HG03520 (cell line): ENCODE measurements at regions not wholly inside any gene's neighbourhood (a gene's known extent, or its start where the extent isn't known, plus 50 kb on each side); places are given as distances from the start of the nearest gene placed in this dataset.

Source experiments
- ATAC-seq: cut with Tn5 transposase; IDR thresholded peaks from one replicate; pipeline ENCODE4 v1.9.1; 2021; ENCODE audit warnings: mild to moderate bottlenecking, moderate library complexity; ENCODE audit not compliant: unreplicated experiment

GRCh38 chr13:106352850-106353249 lies 182.6 kb downstream of the EFNB2 start:
- no peak for ATAC-seq

GRCh38 chr13:106351251-106351650 lies 184.2 kb downstream of the EFNB2 start:
- no peak for ATAC-seq

DNA sequence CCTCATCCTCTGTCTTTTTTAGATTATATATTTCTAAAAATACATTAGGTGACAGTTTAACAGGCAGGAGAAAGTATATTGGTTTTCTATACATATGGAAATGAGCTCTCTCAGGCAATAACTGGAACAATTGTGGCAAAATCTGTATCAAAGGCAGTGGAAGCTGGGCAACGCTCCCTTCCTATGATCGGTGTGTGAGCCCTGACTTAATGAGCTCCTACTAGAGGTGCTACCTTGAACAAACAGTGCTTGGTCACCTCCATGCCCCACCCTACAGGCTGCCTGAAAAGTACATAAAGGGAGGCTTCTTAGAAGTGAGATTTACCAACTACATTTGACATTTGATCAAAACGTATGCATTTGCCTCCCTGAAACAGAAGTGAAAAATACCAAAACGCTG lies 185.3 kb downstream of the EFNB2 start:
- no peak for ATAC-seq

- no peak for ATAC-seq
Measured at GRCh38 chr13:106349080-106349931, 186.2 kb downstream of the EFNB2 start.

DNA sequence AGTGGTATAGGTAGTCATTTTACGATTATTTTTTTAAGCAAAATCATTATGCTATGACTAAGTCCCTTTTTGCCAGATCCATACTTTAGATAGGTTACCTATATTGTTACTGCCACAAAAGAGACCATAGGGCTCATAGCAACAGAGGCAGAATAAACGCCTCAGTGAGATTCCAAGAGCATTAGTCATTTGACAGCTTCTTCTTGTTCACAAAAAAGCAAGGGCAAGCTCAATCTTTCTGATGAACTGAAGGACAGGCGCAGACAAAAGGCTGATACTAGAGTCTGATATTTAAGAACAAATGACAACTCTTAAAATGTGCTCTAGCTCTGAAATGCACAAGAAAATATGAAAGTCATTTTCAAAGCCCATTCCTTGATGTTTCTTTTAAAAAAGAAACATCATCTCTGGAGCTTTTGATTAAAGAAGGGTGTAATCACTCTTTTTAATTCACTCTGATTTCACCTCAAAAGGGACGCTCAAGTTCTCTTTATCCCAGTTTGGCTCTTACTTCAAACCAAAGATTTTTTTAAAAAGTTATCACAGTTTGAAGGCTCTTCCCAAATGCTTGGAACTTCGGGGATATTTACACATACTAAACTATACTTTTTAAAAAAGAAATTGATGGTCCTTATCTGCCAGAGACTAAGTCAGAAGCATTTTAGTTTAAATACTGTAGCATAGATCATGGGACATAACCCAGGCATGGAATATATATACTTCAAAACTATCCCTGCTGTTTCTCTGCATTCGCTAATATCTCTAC lies 187.2 kb downstream of the EFNB2 start:
- ATAC-seq: no peak

GRCh38 chr13:106344342-106344741 lies 191.1 kb downstream of the EFNB2 start:
- ATAC-seq: no peak

GRCh38 chr13:106343836-106344235 lies 191.6 kb downstream of the EFNB2 start:
- ATAC-seq: no peak

DNA sequence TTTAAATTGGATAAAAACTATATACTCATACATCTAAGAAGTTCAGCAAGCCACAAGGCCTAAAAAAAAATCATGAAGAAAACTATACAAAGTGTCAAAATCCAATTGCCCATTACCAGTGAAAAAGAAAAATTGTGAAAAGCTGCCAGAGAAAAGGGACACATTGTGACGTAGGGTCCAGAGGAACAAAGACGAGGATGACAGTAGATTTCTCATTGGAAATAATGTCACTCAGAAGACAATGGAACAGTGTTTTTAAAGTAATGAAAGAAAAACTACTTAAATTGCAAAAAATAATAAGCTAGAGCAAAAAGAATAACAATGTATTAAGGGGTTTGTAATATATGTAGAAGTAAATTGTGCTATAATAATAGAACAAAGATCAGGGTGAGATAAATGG lies 195.2 kb downstream of the EFNB2 start:
- no peak for ATAC-seq

- no peak for ATAC-seq
Measured at GRCh38 chr13:106337096-106337850, 198.2 kb downstream of the EFNB2 start.

DNA sequence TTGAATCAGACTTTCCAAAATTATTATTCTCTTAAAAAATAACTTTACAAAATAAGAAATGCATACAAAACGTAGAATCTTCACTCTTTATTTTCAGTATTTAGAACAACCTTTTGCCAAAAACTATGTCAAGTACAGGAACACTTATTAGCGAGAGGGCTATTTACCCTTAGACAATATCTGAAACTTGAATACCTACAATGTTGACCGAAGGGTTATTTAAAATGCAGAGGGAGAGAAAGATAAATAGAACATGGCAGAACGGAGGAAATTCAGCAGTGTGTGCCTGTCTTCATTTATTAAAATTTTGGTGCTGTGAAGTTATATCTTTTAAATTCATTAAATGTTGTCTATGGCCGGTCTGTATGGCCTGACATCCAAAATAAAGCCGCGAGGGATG lies 198.8 kb downstream of the EFNB2 start:
- no peak for ATAC-seq

DNA sequence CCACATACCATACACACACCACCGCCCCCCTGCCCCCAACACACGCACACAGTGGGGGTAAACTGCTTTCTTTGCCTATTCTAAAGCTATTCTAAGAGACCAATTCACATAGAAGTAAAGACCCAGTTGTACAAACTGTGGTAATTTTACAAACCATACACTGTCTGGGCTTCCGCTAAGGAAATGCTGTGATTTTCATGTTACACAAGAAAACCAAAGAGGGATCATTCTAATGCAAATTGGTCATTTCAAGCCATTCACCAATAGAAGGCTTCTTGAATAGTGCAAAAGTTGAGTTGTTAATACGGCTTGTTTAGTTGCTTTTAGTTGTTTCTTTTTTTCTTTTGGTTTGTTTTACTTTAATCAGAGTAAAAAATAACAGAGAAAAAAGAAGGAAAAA lies 202.8 kb downstream of the EFNB2 start:
- no peak for ATAC-seq

DNA sequence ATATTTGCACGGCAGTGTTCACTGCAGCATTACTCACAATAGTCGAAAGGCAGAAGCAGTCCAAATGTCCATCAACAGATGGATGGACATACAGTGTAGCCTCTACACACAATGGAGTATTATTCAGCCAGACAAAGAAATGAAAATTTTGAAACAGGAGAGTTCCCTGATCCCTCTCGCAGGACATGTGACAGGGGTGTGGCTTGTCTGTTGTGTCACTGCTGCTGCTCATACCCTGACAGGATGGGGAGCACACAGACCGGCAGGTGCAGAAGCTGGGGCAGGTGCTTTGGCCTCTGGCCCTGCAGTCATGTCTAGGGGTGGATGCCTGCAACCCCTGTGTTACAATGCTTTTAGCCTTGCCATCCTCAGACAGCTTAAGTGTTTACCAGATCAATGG lies 204.3 kb downstream of the EFNB2 start:
- no peak for ATAC-seq

DNA sequence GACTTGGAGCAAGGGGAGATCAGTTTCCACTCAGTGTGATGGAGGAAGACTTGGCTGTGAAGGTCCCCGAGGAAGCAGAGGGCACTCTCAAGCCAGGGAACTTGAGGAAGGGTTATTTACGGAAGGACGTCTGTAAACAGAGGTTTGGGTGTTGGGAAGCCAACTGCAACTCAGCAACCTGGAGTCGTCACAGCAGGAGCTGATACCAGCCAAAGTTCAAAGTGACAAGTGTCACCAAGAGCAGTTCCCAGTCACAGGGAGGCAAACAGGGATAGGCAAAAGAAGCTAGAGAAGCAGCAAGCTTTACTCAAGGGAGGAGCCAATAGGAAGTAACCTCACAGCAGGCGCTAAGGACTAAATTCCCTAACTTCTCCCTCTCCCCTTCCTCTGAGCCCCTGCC lies 205.5 kb downstream of the EFNB2 start:
- ATAC-seq: no peak

DNA sequence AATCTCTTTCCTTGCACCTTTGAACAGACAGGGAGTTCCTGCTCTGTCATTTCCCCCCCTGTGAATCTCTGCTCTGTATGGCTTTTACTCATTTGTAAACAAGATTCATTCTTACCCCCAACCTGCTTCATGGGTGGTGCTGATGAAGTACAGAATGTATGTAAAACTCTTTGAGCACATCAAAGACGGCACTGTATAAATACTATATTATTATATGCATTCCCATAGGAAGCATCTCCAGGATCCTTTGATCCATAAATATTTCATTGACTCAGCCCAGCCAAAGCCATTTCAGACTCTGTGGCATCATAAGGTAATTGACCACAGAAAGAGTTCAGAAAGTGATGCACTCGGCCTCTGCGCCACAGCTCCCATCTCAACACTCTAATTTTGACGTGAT lies 208.7 kb downstream of the EFNB2 start:
- ATAC-seq: no peak

DNA sequence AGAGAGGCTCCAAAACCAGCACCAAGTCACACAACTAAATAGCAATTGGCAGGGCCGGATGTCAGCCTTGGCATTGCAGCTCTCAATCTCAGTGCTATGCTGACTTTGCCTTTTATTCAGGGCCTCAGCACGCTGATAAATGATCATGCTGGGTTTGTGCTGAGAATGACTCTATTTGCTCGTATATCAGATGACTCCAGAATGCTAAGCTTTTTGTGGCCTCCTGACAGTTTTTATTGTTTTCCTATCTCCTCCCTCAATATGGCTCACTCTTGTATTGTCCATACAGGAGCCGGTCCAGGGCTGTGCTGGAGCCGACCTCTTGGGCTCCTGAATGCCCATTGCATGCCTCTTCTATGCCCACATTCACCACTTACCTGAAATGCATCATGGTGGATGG lies 211.0 kb downstream of the EFNB2 start:
- ATAC-seq: no peak

GRCh38 chr13:106322628-106323027 lies 212.8 kb downstream of the EFNB2 start:
- no peak for ATAC-seq

GRCh38 chr13:106318941-106319411 lies 216.5 kb downstream of the EFNB2 start:
- ATAC-seq: no peak

GRCh38 chr13:106314417-106314816 lies 221.0 kb downstream of the EFNB2 start:
- ATAC-seq: no peak

DNA sequence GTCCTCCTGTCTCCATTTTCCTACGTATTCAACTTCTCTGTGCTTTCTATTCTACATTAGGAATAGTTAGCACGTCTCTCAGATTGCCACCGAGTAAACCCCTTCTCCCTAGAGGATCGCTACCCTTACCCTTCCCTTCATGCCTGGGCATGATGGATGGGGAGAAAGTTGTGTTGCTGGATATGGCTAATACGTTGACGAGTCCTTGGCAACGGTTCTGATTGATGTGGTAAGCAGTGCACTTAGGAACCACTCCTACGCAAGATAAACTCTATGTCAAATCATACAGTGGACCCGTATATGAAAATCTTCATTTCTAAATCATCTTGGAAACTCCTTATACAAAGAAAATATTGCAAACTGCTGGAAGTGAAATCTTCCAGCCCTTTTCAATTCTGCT lies 224.5 kb downstream of the EFNB2 start:
- ATAC-seq: no peak

DNA sequence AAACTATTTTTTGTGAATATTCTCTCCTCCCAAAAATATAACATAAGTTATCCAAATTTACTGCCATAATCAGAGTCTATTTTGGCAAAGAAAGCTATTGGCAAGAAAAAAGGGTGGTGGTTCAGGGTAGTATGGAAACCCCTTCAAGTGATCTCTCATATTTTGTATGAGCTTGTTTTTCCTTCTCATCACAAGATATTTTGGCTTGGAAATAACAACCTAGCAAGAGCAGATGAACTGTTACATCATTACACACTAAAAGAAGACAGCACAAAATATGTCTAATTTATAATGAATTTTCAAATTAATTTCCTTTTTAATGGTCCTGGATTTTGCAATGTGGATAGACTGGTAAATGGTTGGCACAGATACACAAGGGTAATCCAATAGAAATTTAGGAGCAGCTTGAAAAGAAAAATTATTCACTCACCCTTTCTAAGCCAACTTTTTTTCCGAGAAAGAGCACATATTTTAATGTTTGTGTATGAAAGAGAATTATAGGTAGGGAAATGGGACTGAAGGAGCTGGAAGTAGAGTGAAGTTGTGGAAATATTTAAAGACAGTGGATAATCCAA lies 225.1 kb downstream of the EFNB2 start:
- ATAC-seq: no peak

GRCh38 chr13:106306748-106307277 lies 228.6 kb downstream of the EFNB2 start:
- no peak for ATAC-seq
